IMR-90 (cell line): ENCODE measurements at regions not wholly inside any gene's neighbourhood (a gene's known extent, or its start where the extent isn't known, plus 50 kb on each side); places are given as distances from the start of the nearest gene placed in this dataset.

Experiments used
- MAFK ChIP-seq: IDR thresholded peaks from 2 replicates; pipeline ENCODE4 v1.6.1; 2012; ENCODE audit warnings: low read depth, low read length, improper control_type of control experiment
- NFE2L2 ChIP-seq: fragments of 150-350 bp; IDR thresholded peaks from 2 replicates; pipeline ENCODE4 v1.6.1; 2016; ENCODE audit warnings: low read depth, mild to moderate bottlenecking, low read length
- POLR2A ChIP-seq: IDR thresholded peaks from 2 replicates; pipeline ENCODE4 v1.6.1; 2012; ENCODE audit warnings: mild to moderate bottlenecking, low read depth, low read length
- TF ChIP-seq, protein P1 (sequence below): conservative IDR thresholded peaks from 2 replicates; pipeline ENCODE4 v1.5.1; 2012; ENCODE audit warnings: mild to moderate bottlenecking, low read depth, low read length, improper control_type of control experiment

DNA sequence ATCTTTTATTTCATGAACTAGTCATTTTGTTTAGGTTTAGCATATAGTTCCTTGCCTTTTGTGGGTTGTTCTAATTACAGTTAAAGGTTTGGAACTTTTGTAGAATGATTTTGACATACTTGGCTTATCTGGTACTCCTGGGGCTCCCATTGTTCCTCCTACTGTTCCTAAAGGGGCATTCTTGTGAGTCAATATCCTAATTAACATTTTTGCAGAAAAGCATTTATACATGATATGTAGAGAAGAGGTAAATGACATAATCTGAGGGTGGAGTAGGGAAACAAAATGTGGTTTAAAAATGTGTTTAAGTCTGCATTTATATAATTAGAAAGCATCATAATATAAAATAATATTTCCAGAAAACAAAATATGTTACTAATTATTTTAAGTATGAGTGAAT, 529.2 kb downstream of the FAT4 start:
- TF ChIP-seq, protein P1, sequence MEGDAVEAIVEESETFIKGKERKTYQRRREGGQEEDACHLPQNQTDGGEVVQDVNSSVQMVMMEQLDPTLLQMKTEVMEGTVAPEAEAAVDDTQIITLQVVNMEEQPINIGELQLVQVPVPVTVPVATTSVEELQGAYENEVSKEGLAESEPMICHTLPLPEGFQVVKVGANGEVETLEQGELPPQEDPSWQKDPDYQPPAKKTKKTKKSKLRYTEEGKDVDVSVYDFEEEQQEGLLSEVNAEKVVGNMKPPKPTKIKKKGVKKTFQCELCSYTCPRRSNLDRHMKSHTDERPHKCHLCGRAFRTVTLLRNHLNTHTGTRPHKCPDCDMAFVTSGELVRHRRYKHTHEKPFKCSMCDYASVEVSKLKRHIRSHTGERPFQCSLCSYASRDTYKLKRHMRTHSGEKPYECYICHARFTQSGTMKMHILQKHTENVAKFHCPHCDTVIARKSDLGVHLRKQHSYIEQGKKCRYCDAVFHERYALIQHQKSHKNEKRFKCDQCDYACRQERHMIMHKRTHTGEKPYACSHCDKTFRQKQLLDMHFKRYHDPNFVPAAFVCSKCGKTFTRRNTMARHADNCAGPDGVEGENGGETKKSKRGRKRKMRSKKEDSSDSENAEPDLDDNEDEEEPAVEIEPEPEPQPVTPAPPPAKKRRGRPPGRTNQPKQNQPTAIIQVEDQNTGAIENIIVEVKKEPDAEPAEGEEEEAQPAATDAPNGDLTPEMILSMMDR, result no peak
- no peak for TF ChIP-seq POLR2A
- no peak for TF ChIP-seq MAFK
- no peak for TF ChIP-seq NFE2L2
